HG02759 (cell line): ENCODE measurements at regions not wholly inside any gene's neighbourhood (a gene's known extent, or its start where the extent isn't known, plus 50 kb on each side); places are given as distances from the start of the nearest gene placed in this dataset.

Experiments
- ATAC-seq: cut with Tn5 transposase; IDR thresholded peaks from one replicate; pipeline ENCODE4 v1.9.1; 2021; ENCODE audit warnings: mild to moderate bottlenecking, moderate library complexity; ENCODE audit not compliant: unreplicated experiment

GRCh38 chr3:117572786-117573185 lies 863.2 kb downstream of the TUSC7 start:
- ATAC-seq: no peak

GRCh38 chr3:117580806-117581205 lies 871.2 kb downstream of the TUSC7 start:
- no peak for ATAC-seq

GRCh38 chr3:117586161-117586560 lies 876.6 kb downstream of the TUSC7 start:
- ATAC-seq: no peak

GRCh38 chr3:117587416-117587815 lies 877.8 kb downstream of the TUSC7 start:
- ATAC-seq: no peak

- no peak for ATAC-seq
Observed at GRCh38 chr3:117589454-117589853, 879.9 kb downstream of the TUSC7 start.

- no peak for ATAC-seq
Observed at GRCh38 chr3:117595615-117596014, 886.0 kb downstream of the TUSC7 start.

GRCh38 chr3:117596503-117596902 lies 886.9 kb downstream of the TUSC7 start:
- no peak for ATAC-seq

GRCh38 chr3:117597865-117598264 lies 888.3 kb downstream of the TUSC7 start:
- no peak for ATAC-seq

GRCh38 chr3:117600112-117600511 lies 890.5 kb downstream of the TUSC7 start:
- peak; percentile 49 for ATAC-seq

- ATAC-seq: no peak
Observed at GRCh38 chr3:117600666-117601065, 891.1 kb downstream of the TUSC7 start.

GRCh38 chr3:117602058-117602644 lies 892.6 kb downstream of the TUSC7 start:
- ATAC-seq: no peak

GRCh38 chr3:117603097-117603496 lies 893.5 kb downstream of the TUSC7 start:
- ATAC-seq: peak; percentile 82

GRCh38 chr3:117606866-117607265 lies 897.3 kb downstream of the TUSC7 start:
- ATAC-seq: no peak

- ATAC-seq: no peak
Observed at GRCh38 chr3:117609330-117609729, 899.8 kb downstream of the TUSC7 start.

GRCh38 chr3:117610156-117610555 lies 900.6 kb downstream of the TUSC7 start:
- no peak for ATAC-seq

- no peak for ATAC-seq
Observed at GRCh38 chr3:117611211-117611610, 901.6 kb downstream of the TUSC7 start.

GRCh38 chr3:117616227-117616626 lies 906.6 kb downstream of the TUSC7 start:
- ATAC-seq: no peak

GRCh38 chr3:117617906-117618305 lies 908.3 kb downstream of the TUSC7 start:
- no peak for ATAC-seq

- ATAC-seq: no peak
Observed at GRCh38 chr3:117618462-117618861, 908.9 kb downstream of the TUSC7 start.

GRCh38 chr3:117619805-117620204 lies 910.2 kb downstream of the TUSC7 start:
- no peak for ATAC-seq

GRCh38 chr3:117622171-117622841 lies 912.7 kb downstream of the TUSC7 start:
- no peak for ATAC-seq

- no peak for ATAC-seq
Observed at GRCh38 chr3:117624424-117624823, 914.8 kb downstream of the TUSC7 start.

GRCh38 chr3:117625174-117625573 lies 915.6 kb downstream of the TUSC7 start:
- no peak for ATAC-seq
